Calu3 (cell line): ENCODE measurements at regions not wholly inside any gene's neighbourhood (a gene's known extent, or its start where the extent isn't known, plus 50 kb on each side); places are given as distances from the start of the nearest gene placed in this dataset.

Source experiments
- BruUV-seq: library from RNA; stranded (reverse); fragments of 400-500 nt; replicated peaks from 2 replicates; lab custom pipeline; 2021; lab: Mats Ljungman, UMichigan
- CTCF ChIA-PET: fragments of 300-600 bp; sonication (Branson Sonifier 250); formaldehyde crosslinking; loops from one replicate; lab custom pipeline; 2022; ENCODE audit warnings: antibody characterized with exemption; lab: Charles Lee
- DNase-seq: peaks from one replicate; pipeline ENCODE4 v3.0.0; 2022
- H3K27ac Mint-ChIP-seq: one replicate; pipeline ENCODE4 v1.8.0; 2022; ENCODE audit warnings: mixed read lengths; ENCODE audit not compliant: unreplicated experiment
- H3K27me3 Mint-ChIP-seq: one replicate; pipeline ENCODE4 v1.8.0; 2022; ENCODE audit warnings: mixed read lengths; ENCODE audit not compliant: unreplicated experiment
- H3K36me3 Mint-ChIP-seq: one replicate; pipeline ENCODE4 v1.8.0; 2022; ENCODE audit warnings: mild to moderate bottlenecking, moderate library complexity, mixed read lengths; ENCODE audit not compliant: insufficient read depth, unreplicated experiment
- H3K4me1 Mint-ChIP-seq: one replicate; pipeline ENCODE4 v1.8.0; 2022; ENCODE audit warnings: mild to moderate bottlenecking, low read depth, mixed read lengths; ENCODE audit not compliant: unreplicated experiment
- H3K4me3 Mint-ChIP-seq: one replicate; pipeline ENCODE4 v1.8.0; 2022; ENCODE audit warnings: mild to moderate bottlenecking, low read depth, moderate library complexity, mixed read lengths; ENCODE audit not compliant: unreplicated experiment
- H3K9me3 Mint-ChIP-seq: one replicate; pipeline ENCODE4 v1.8.0; 2022; ENCODE audit warnings: low read depth, mixed read lengths; ENCODE audit not compliant: unreplicated experiment
- intact Hi-C: fragments of 100-400 bp; cut with micrococcal nuclease; formaldehyde crosslinking; loops from one replicate; pipeline ENCODE4 v1.10.0; 2022; ENCODE audit not compliant: unreplicated experiment
- TF ChIP-seq, protein P1 (sequence below): fragments of 200-600 bp; IDR thresholded peaks from one replicate; pipeline ENCODE4 v1.8.0; 2022; ENCODE audit warnings: antibody characterized with exemption; ENCODE audit not compliant: unreplicated experiment

DNA sequence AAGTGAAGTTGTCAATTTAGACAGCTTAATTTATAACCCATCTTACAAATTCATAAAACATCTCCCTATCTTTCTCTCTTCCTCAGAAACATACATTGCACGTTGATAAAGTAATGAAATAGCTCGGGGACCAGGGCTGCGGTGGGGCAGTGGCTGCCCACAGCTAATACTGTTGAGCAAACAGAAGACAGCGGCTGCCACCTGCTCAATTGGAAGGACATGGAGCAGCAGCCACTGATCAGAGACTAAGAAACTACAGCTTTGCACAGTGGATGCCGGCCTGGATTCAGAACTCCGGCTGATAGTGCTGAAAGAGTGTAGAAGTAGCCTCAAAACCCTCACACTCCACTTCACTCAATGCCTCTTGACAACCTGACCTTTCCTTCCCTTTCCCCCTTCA is 157.9 kb upstream of the PDE10A start:
- DNase-seq: no peak
- H3K36me3 Mint-ChIP-seq: peaks cover 5% of the 10 kb centered on the region
- intact Hi-C loops: no loop called here
- no peak overlapping the region for H3K27ac Mint-ChIP-seq
- CTCF ChIA-PET: no interaction called here
- no peaks in the 10 kb centered on the region for H3K9me3 Mint-ChIP-seq
- BruUV-seq: no TSS peak
- H3K4me3 Mint-ChIP-seq: no peak overlapping the region
- TF ChIP-seq, protein P1, sequence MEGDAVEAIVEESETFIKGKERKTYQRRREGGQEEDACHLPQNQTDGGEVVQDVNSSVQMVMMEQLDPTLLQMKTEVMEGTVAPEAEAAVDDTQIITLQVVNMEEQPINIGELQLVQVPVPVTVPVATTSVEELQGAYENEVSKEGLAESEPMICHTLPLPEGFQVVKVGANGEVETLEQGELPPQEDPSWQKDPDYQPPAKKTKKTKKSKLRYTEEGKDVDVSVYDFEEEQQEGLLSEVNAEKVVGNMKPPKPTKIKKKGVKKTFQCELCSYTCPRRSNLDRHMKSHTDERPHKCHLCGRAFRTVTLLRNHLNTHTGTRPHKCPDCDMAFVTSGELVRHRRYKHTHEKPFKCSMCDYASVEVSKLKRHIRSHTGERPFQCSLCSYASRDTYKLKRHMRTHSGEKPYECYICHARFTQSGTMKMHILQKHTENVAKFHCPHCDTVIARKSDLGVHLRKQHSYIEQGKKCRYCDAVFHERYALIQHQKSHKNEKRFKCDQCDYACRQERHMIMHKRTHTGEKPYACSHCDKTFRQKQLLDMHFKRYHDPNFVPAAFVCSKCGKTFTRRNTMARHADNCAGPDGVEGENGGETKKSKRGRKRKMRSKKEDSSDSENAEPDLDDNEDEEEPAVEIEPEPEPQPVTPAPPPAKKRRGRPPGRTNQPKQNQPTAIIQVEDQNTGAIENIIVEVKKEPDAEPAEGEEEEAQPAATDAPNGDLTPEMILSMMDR: no peak
- H3K27me3 Mint-ChIP-seq: peaks cover 59% of the 10 kb centered on the region
- H3K4me1 Mint-ChIP-seq: peaks cover 9% of the 10 kb centered on the region

DNA sequence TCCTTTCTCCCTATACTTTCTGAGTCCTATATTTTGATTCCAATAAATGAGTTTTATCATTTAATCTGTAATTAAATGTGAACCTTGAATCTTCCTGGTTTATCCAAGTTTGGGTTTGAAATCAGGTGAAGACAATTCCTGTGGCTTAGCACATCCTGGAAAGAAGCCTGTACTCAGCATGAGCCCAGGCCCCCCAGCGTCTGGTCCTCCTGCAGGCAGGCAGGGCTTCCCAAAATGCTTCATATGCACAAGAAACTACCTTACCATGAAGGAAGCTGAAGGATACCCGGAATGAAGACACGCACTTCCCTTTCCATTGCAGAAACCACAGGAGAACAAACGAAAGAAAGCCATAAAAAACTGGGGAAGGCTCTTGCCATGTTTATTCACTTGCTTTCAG is 157.4 kb upstream of the PDE10A start:
- BruUV-seq: no TSS peak
- no peak overlapping the region for H3K27ac Mint-ChIP-seq
- CTCF ChIA-PET: no interaction called here

DNA sequence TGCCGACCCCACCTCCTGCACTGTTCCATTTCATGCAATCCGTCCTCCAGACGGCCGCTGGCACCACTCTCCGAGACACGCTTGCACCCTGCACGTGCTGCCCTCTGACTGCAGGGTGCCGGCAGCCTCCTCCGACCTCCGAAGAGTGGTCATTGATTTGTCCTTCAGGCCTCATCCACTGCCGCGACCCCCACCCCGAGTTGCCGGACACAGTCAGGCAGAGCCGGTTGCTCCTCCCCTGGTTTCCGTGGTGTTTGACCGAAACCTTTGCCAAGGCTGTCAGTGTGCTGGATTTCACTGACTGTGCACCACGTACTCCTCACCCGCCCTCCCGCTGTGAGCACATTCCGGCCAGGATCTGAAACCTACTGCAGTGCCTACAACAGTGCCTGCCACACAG is 156.4 kb upstream of the PDE10A start:
- no peak overlapping the region for H3K27ac Mint-ChIP-seq
- peaks cover 9% of the 10 kb centered on the region for H3K4me1 Mint-ChIP-seq
- DNase-seq: no peak
- no peaks in the 10 kb centered on the region for H3K9me3 Mint-ChIP-seq
- H3K4me3 Mint-ChIP-seq: peak overlapping the region; percentile 60
- peaks cover 5% of the 10 kb centered on the region for H3K36me3 Mint-ChIP-seq
- no TSS peak for BruUV-seq
- TF ChIP-seq, protein P1: no peak
- H3K27me3 Mint-ChIP-seq: peaks cover 74% of the 10 kb centered on the region
- CTCF ChIA-PET: no interaction called here
- intact Hi-C loops: no loop called here

More for the DNA sequence above, 157.4 kb upstream of the PDE10A start:
- Mint-ChIP-seq H3K36me3 (peaks cover 5% of the 10 kb centered on the region), H3K4me3 (no peak overlapping the region), H3K4me1 (peaks cover 9% of the 10 kb centered on the region), H3K9me3 (no peaks in the 10 kb centered on the region), H3K27me3 (peaks cover 64% of the 10 kb centered on the region)
- TF ChIP-seq, protein P1: no peak
- intact Hi-C loops: no loop called here
- DNase-seq: no peak

DNA sequence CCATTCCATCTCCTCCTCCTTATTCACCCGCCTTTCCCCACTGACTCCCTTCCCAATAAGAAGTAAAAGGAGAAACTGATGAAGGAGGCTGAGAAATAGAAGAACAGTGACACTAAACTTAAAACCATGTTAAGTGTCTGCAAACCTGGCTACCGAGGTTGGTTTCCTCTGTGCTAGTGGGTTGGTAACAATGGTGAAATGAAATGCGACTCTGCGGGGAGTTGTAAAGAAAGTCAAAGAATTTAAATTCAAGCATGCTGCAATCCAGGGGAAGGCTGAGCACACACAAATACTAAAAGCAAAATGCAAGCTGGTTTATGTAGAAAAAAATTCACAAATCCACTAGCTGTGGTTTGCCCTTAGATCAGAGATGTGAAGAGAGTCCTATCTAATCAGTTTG is 155.2 kb upstream of the PDE10A start:
- intact Hi-C loops: no loop called here
- Mint-ChIP-seq H3K36me3 (peaks cover 5% of the 10 kb centered on the region), H3K9me3 (no peaks in the 10 kb centered on the region), H3K27me3 (peaks cover 86% of the 10 kb centered on the region), H3K27ac (no peak overlapping the region), H3K4me1 (peaks cover 9% of the 10 kb centered on the region), H3K4me3 (no peak overlapping the region)
- DNase-seq: no peak
- TF ChIP-seq, protein P1: no peak
- BruUV-seq: no TSS peak
- CTCF ChIA-PET: no interaction called here

DNA sequence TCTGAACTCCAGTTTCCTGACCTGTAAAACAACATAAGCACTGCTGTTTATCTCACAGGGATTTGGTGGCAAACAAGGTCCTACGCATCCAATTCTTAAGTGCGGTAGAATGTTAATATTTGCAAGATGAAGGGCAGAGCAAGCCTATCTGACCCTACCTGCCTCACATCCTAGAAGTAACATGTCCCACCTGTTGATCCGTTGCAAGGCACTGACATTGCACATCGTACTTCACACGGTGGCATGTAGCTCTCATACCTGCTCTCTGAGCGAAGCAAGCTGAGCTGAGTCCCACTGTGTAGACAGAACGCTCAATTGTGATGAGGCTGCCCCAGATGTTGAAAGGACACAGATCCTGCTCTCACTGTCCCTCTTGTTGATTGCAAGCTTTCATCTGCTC is 154.7 kb upstream of the PDE10A start:
- BruUV-seq: no TSS peak
- CTCF ChIA-PET: no interaction called here
- Mint-ChIP-seq H3K27ac (no peak overlapping the region), H3K9me3 (no peaks in the 10 kb centered on the region), H3K4me1 (peaks cover 9% of the 10 kb centered on the region), H3K36me3 (peaks cover 5% of the 10 kb centered on the region), H3K4me3 (no peak overlapping the region), H3K27me3 (peaks cover 90% of the 10 kb centered on the region)
- intact Hi-C loops: no loop called here
- DNase-seq: no peak
- TF ChIP-seq, protein P1: no peak
